IMR-90 (cell line): ENCODE measurements at regions not wholly inside any gene's neighbourhood (a gene's known extent, or its start where the extent isn't known, plus 50 kb on each side); places are given as distances from the start of the nearest gene placed in this dataset.
"Not testable (repeated sequence)": the region's sequence is repeated elsewhere in the genome, so short reads cannot be mapped to it uniquely, and the experiment has no call there.

Experiments used
- MAFK ChIP-seq: IDR thresholded peaks from 2 replicates; pipeline ENCODE4 v1.6.1; 2012; ENCODE audit warnings: low read depth, low read length, improper control_type of control experiment
- POLR2A ChIP-seq: IDR thresholded peaks from 2 replicates; pipeline ENCODE4 v1.6.1; 2012; ENCODE audit warnings: mild to moderate bottlenecking, low read depth, low read length
- RFX5 ChIP-seq: IDR thresholded peaks from 2 replicates; pipeline ENCODE4 v1.8.0; 2012; ENCODE audit warnings: low read depth, mild to moderate bottlenecking, low read length, moderate library complexity
- SMC3 ChIP-seq: fragments of 150-350 bp; IDR thresholded peaks from 2 replicates; pipeline ENCODE4 v1.6.1; 2016; ENCODE audit warnings: low read depth, mild to moderate bottlenecking, antibody characterized with exemption, low read length, moderate library complexity
- TF ChIP-seq, protein P1 (sequence below): conservative IDR thresholded peaks from 2 replicates; pipeline ENCODE4 v1.5.1; 2012; ENCODE audit warnings: mild to moderate bottlenecking, low read depth, low read length, improper control_type of control experiment
- TF ChIP-seq, protein P2 (sequence below): fragments of 150-350 bp; IDR thresholded peaks from 2 replicates; pipeline ENCODE4 v1.6.1; 2016; ENCODE audit warnings: low read depth, mild to moderate bottlenecking, low read length, moderate library complexity, borderline replicate concordance
- TF ChIP-seq, protein P3 (sequence below): fragments of 150-350 bp; IDR thresholded peaks from 2 replicates; pipeline ENCODE4 v1.6.1; 2017; ENCODE audit warnings: mild to moderate bottlenecking, antibody characterized with exemption, low read length, low read depth

- TF ChIP-seq, protein P1, sequence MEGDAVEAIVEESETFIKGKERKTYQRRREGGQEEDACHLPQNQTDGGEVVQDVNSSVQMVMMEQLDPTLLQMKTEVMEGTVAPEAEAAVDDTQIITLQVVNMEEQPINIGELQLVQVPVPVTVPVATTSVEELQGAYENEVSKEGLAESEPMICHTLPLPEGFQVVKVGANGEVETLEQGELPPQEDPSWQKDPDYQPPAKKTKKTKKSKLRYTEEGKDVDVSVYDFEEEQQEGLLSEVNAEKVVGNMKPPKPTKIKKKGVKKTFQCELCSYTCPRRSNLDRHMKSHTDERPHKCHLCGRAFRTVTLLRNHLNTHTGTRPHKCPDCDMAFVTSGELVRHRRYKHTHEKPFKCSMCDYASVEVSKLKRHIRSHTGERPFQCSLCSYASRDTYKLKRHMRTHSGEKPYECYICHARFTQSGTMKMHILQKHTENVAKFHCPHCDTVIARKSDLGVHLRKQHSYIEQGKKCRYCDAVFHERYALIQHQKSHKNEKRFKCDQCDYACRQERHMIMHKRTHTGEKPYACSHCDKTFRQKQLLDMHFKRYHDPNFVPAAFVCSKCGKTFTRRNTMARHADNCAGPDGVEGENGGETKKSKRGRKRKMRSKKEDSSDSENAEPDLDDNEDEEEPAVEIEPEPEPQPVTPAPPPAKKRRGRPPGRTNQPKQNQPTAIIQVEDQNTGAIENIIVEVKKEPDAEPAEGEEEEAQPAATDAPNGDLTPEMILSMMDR, result not testable (repeated sequence)
- TF ChIP-seq POLR2A, SMC3, RFX5, MAFK: not testable (repeated sequence)
- TF ChIP-seq, protein P2, sequence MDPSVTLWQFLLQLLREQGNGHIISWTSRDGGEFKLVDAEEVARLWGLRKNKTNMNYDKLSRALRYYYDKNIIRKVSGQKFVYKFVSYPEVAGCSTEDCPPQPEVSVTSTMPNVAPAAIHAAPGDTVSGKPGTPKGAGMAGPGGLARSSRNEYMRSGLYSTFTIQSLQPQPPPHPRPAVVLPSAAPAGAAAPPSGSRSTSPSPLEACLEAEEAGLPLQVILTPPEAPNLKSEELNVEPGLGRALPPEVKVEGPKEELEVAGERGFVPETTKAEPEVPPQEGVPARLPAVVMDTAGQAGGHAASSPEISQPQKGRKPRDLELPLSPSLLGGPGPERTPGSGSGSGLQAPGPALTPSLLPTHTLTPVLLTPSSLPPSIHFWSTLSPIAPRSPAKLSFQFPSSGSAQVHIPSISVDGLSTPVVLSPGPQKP, result not testable (repeated sequence)
- TF ChIP-seq, protein P3, sequence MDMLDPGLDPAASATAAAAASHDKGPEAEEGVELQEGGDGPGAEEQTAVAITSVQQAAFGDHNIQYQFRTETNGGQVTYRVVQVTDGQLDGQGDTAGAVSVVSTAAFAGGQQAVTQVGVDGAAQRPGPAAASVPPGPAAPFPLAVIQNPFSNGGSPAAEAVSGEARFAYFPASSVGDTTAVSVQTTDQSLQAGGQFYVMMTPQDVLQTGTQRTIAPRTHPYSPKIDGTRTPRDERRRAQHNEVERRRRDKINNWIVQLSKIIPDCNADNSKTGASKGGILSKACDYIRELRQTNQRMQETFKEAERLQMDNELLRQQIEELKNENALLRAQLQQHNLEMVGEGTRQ, result not testable (repeated sequence)
These were observed 90.0 kb upstream of the TARDBP start for GRCh38 chr1:10922315-10923060.
